ENCODE measurements at regions not wholly inside any gene's neighbourhood (a gene's known extent, or its start where the extent isn't known, plus 50 kb on each side); places are given as distances from the start of the nearest gene placed in this dataset.

DNA sequence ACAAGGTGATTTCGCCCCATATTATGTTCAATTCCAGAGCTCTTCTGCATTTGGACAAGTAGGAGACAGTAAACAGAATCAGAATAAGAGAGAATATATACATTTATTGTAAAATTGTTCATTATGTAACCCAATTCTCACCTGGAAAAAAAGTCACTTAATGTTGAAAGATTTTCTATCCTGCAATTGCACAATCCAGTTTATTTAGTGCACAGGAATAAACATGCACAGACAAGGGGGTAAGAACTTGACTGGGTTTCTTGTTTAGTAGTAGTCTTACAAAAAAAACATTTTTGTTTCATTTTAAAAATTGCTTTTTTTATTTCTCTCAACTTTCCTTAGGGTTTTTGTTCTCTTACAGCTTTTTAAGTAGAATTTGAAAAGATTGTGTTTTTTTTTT, 126.6 kb downstream of the SAMD9 start:
- DNase-seq (no peak), ATAC-seq (ENCODE audit: insufficient read depth, low read depth) (no peak)
- Histone ChIP-seq H3K4me3 (ENCODE audit: low read depth in 1 of 2, low read length in 2 of 2) (no peak overlapping the region), H3K27ac (ENCODE audit: low read length) (no peak overlapping the region), H2AFZ (ENCODE audit: low read depth, low read length) (no peak overlapping the region), H3K27me3 (ENCODE audit: insufficient read depth, low read length, poor library complexity) (no peaks in the 10 kb centered on the region), H3K9ac (ENCODE audit: low read depth, low read length) (no peak overlapping the region), H3K4me2 (ENCODE audit: insufficient read depth, low read length) (no peak overlapping the region), H3K36me3 (ENCODE audit: insufficient read depth, low read length) (no peaks in the 10 kb centered on the region), H3K4me1 (ENCODE audit: insufficient read depth, low read length) (no peaks in the 10 kb centered on the region), H3K79me2 (ENCODE audit: insufficient read depth, low read length) (no peaks in the 10 kb centered on the region), H3K9me3 (ENCODE audit: insufficient read depth, low read length, severe bottlenecking) (no peaks in the 10 kb centered on the region), H4K20me1 (ENCODE audit: insufficient read depth, low read length) (no peaks in the 10 kb centered on the region)
- no peak for TF ChIP-seq EZH2 (IDR thresholded peaks at IDR 0.05; ENCODE audit: borderline replicate concordance, low read depth, low read length, severe bottlenecking)
- TF ChIP-seq, protein P1, sequence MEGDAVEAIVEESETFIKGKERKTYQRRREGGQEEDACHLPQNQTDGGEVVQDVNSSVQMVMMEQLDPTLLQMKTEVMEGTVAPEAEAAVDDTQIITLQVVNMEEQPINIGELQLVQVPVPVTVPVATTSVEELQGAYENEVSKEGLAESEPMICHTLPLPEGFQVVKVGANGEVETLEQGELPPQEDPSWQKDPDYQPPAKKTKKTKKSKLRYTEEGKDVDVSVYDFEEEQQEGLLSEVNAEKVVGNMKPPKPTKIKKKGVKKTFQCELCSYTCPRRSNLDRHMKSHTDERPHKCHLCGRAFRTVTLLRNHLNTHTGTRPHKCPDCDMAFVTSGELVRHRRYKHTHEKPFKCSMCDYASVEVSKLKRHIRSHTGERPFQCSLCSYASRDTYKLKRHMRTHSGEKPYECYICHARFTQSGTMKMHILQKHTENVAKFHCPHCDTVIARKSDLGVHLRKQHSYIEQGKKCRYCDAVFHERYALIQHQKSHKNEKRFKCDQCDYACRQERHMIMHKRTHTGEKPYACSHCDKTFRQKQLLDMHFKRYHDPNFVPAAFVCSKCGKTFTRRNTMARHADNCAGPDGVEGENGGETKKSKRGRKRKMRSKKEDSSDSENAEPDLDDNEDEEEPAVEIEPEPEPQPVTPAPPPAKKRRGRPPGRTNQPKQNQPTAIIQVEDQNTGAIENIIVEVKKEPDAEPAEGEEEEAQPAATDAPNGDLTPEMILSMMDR (IDR thresholded peaks at IDR 0.05; ENCODE audit: borderline replicate concordance, extremely low read depth, low read length, poor library complexity, severe bottlenecking), result no peak

DNA sequence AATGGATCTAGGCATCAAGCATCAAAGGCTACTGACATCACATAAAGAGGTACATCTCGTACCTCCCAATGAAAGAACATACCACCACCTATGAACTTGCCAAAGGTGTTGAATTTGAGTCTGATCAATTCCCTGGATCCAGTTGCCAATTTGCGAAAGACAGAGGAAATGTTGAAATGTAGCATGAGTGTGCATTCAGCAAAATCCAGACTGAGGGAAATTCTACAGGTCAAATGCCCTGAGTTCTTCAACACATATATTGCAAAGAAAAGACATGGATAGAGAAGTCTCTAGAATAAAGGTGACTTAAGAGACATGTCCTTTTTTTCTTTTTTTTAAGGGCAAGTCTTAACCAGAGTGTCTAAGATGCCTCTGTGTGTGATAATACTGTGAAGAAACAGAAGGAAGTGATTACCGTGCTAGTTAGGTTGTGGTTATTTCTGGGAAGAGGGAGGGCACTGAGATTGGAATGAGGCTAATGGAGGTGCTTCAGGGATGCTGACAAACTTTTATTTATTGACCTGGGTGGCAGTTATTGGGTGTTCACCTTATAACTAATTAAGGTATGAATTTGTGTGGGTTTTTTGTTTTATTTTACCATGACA, 128.7 kb downstream of the SAMD9 start:
- H3K27me3 ChIP-seq (ENCODE audit: insufficient read depth, low read length, poor library complexity), result no peaks in the 10 kb centered on the region
- H3K4me1 ChIP-seq (ENCODE audit: insufficient read depth, low read length), result no peaks in the 10 kb centered on the region
- no peaks in the 10 kb centered on the region for H3K9me3 ChIP-seq (ENCODE audit: insufficient read depth, low read length, severe bottlenecking)
- H3K9ac ChIP-seq (ENCODE audit: low read depth, low read length), result no peak overlapping the region
- no peaks in the 10 kb centered on the region for H3K79me2 ChIP-seq (ENCODE audit: insufficient read depth, low read length)
- H3K4me2 ChIP-seq (ENCODE audit: insufficient read depth, low read length), result no peak overlapping the region
- no peak for TF ChIP-seq EZH2 (IDR thresholded peaks at IDR 0.05; ENCODE audit: borderline replicate concordance, low read depth, low read length, severe bottlenecking)
- TF ChIP-seq, protein P1 (IDR thresholded peaks at IDR 0.05; ENCODE audit: borderline replicate concordance, extremely low read depth, low read length, poor library complexity, severe bottlenecking), result no peak
- no peaks in the 10 kb centered on the region for H3K36me3 ChIP-seq (ENCODE audit: insufficient read depth, low read length)
- no peaks in the 10 kb centered on the region for H4K20me1 ChIP-seq (ENCODE audit: insufficient read depth, low read length)
- H3K4me3 ChIP-seq (ENCODE audit: low read depth in 1 of 2, low read length in 2 of 2), result no peak overlapping the region
- DNase-seq (no peak), ATAC-seq (ENCODE audit: insufficient read depth, low read depth) (no peak)
- H3K27ac ChIP-seq (ENCODE audit: low read length), result no peak overlapping the region
- H2AFZ ChIP-seq (ENCODE audit: low read depth, low read length), result no peak overlapping the region

DNA sequence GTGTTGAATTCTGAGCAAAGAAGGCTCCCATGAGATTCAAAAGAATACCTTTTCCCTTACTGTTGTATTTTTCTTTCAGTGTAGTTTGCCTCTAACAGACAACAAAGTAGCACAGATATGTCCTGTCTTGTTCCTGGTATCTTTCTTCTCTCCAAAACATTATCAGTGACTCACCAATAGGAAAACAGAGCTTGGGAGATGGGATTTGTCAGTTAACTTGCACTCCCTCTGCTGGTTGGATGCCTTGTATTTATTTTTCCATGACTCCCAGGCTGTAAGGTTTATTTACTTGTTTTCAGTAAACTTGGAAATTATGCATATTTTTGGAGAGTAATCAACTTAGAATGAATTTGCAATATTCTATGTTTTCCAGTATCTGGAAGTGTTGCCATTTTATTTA, 129.7 kb downstream of the SAMD9 start:
- Histone ChIP-seq H3K4me3 (ENCODE audit: low read depth in 1 of 2, low read length in 2 of 2) (no peak overlapping the region), H4K20me1 (ENCODE audit: insufficient read depth, low read length) (no peaks in the 10 kb centered on the region), H3K9ac (ENCODE audit: low read depth, low read length) (no peak overlapping the region), H3K4me1 (ENCODE audit: insufficient read depth, low read length) (no peaks in the 10 kb centered on the region), H3K79me2 (ENCODE audit: insufficient read depth, low read length) (no peaks in the 10 kb centered on the region), H3K9me3 (ENCODE audit: insufficient read depth, low read length, severe bottlenecking) (no peaks in the 10 kb centered on the region), H3K4me2 (ENCODE audit: insufficient read depth, low read length) (no peak overlapping the region), H3K27ac (ENCODE audit: low read length) (no peak overlapping the region), H3K36me3 (ENCODE audit: insufficient read depth, low read length) (no peaks in the 10 kb centered on the region), H2AFZ (ENCODE audit: low read depth, low read length) (no peak overlapping the region), H3K27me3 (ENCODE audit: insufficient read depth, low read length, poor library complexity) (no peaks in the 10 kb centered on the region)
- no peak for TF ChIP-seq EZH2 (IDR thresholded peaks at IDR 0.05; ENCODE audit: borderline replicate concordance, low read depth, low read length, severe bottlenecking)
- TF ChIP-seq, protein P1 (IDR thresholded peaks at IDR 0.05; ENCODE audit: borderline replicate concordance, extremely low read depth, low read length, poor library complexity, severe bottlenecking), result peak; percentile 35
- DNase-seq (no peak), ATAC-seq (ENCODE audit: insufficient read depth, low read depth) (no peak)
